Gastrocnemius medialis (tissue), 4 donors: ENCODE measurements at regions not wholly inside any gene's neighbourhood (a gene's known extent, or its start where the extent isn't known, plus 50 kb on each side); places are given as distances from the start of the nearest gene placed in this dataset.

Experiments used
- CTCF ChIP-seq, 5 experiments: fragments of 450-650 bp in 3 of 5; fragments of 200-600 bp in 2 of 5; sonication (generic) in 2 of 5; IDR thresholded peaks in 4 of 5; conservative IDR thresholded peaks in 1 of 5; 1 replicate in 4 of 5; 2 replicates in 1 of 5; pipeline ENCODE4 v1.5.1; 2016 to 2019; ENCODE audit warnings: antibody characterized with exemption in 5 of 5, mild to moderate bottlenecking in 3 of 5, moderate library complexity in 3 of 5
- POLR2A ChIP-seq, 2 donors: fragments of 450-650 bp; IDR thresholded peaks; one replicate each; pipeline ENCODE4 v1.6.1; 2017; ENCODE audit warnings: antibody characterized with exemption in 2 of 2, mild to moderate bottlenecking in 2 of 2, moderate library complexity in 2 of 2

DNA sequence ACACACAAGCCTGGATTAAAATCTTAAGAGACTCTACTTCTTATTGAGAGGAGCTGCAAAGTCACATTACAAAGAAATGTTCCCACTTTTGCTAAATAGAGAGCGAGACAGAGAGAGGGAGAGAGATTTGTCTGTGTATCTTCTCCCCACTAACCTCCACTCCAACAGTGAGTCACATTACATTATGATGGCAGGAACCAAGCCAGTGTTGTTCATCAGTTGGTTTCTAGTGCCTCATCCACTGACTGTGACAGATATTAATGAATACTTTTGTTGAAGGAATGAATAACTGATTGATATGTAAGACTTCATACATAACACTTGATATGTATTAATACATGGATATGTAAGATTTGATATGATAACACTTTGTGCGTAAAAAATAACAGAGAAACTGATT, 258.2 kb upstream of the SORCS1 start:
- TF ChIP-seq CTCF (IDR thresholded peaks at IDR 0.05 in 4 of 5, conservative IDR thresholded peaks at IDR 0.05 in 1 of 5), result no peak
- no peak for TF ChIP-seq POLR2A (IDR thresholded peaks at IDR 0.05)
